Dermis blood vessel endothelial cell (primary cell): ENCODE measurements at regions not wholly inside any gene's neighbourhood (a gene's known extent, or its start where the extent isn't known, plus 50 kb on each side); places are given as distances from the start of the nearest gene placed in this dataset.

Experiments
- DNase-seq: peaks from one replicate; pipeline ENCODE4 v3.0.0; 2010

- DNase-seq = no peak
These were observed 203.8 kb downstream of the RWDD3 start for GRCh38 chr1:95437781-95438180.

GRCh38 chr1:95438218-95438948 is 204.4 kb downstream of the RWDD3 start:
- no peak for DNase-seq

- no peak for DNase-seq
These were observed 206.5 kb downstream of the RWDD3 start for GRCh38 chr1:95440511-95440910.

- no peak for DNase-seq
These were observed 215.5 kb downstream of the RWDD3 start for GRCh38 chr1:95449516-95449915.

- DNase-seq = no peak
These were observed 217.0 kb downstream of the RWDD3 start for GRCh38 chr1:95451054-95451453.

GRCh38 chr1:95451904-95452303 is 217.9 kb downstream of the RWDD3 start:
- DNase-seq = no peak

- no peak for DNase-seq
These were observed 219.0 kb downstream of the RWDD3 start for GRCh38 chr1:95453053-95453452.

- DNase-seq = no peak
These were observed 233.0 kb downstream of the RWDD3 start for GRCh38 chr1:95467036-95467435.

- DNase-seq = no peak
These were observed 241.9 kb downstream of the RWDD3 start for GRCh38 chr1:95475686-95476457.

- no peak for DNase-seq
These were observed 262.3 kb downstream of the RWDD3 start for GRCh38 chr1:95496307-95496706.

- DNase-seq = no peak
These were observed 262.8 kb downstream of the RWDD3 start for GRCh38 chr1:95496773-95497172.

GRCh38 chr1:95497566-95497965 is 263.6 kb downstream of the RWDD3 start:
- DNase-seq = no peak

- no peak for DNase-seq
These were observed 269.4 kb downstream of the RWDD3 start for GRCh38 chr1:95503278-95504030.

- DNase-seq = no peak
These were observed 270.3 kb downstream of the RWDD3 start for GRCh38 chr1:95504321-95504720.

GRCh38 chr1:95506736-95507414 is 272.9 kb downstream of the RWDD3 start:
- DNase-seq = no peak

- DNase-seq = no peak
These were observed 276.0 kb downstream of the RWDD3 start for GRCh38 chr1:95509989-95510388.

- DNase-seq = no peak
These were observed 278.9 kb downstream of the RWDD3 start for GRCh38 chr1:95512925-95513324.

- DNase-seq = no peak
These were observed 283.5 kb downstream of the RWDD3 start for GRCh38 chr1:95517506-95517905.

GRCh38 chr1:95518310-95518709 is 284.3 kb downstream of the RWDD3 start:
- DNase-seq = no peak

- DNase-seq = no peak
These were observed 286.4 kb downstream of the RWDD3 start for GRCh38 chr1:95520390-95520789.

- no peak for DNase-seq
These were observed 298.3 kb downstream of the RWDD3 start for GRCh38 chr1:95532335-95532734.

- DNase-seq = no peak
These were observed 301.0 kb downstream of the RWDD3 start for GRCh38 chr1:95534985-95535384.

- DNase-seq = no peak
These were observed 301.6 kb downstream of the RWDD3 start for GRCh38 chr1:95535614-95536013.
